ENCODE measurements at regions not wholly inside any gene's neighbourhood (a gene's known extent, or its start where the extent isn't known, plus 50 kb on each side); places are given as distances from the start of the nearest gene placed in this dataset.

DNA sequence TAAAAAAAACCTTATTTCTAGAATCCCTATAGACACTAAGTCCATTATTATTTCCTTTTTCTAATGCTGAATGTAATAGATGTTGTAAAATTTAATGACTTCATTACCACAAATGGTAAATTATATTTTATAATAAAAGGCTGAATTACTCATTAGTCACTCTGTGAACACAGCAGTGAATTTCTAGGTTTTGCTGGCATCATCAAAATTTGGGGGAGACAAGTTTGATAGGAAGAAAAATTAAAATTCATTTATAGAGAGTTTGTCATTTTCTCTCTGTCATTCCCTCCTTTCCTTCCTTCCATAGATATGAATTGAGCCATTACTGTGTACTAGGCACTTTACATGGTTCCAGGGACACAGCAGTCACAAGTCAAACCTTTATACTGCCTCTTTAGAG is 340.9 kb downstream of the TRIB2 start:
- H3K27me3 ChIP-seq (ENCODE audit: insufficient read depth, low read length, poor library complexity) = no peaks in the 10 kb centered on the region
- no peak overlapping the region for H3K4me2 ChIP-seq (ENCODE audit: insufficient read depth, low read length)
- H3K9ac ChIP-seq (ENCODE audit: low read depth, low read length) = no peak overlapping the region
- DNase-seq (no peak), ATAC-seq (ENCODE audit: insufficient read depth, low read depth) (no peak)
- H3K36me3 ChIP-seq (ENCODE audit: insufficient read depth, low read length) = no peaks in the 10 kb centered on the region
- no peaks in the 10 kb centered on the region for H3K4me1 ChIP-seq (ENCODE audit: insufficient read depth, low read length)
- H3K27ac ChIP-seq (ENCODE audit: low read length) = no peak overlapping the region
- H3K4me3 ChIP-seq (ENCODE audit: low read depth in 1 of 2, low read length in 2 of 2) = no peak overlapping the region
- no peaks in the 10 kb centered on the region for H3K79me2 ChIP-seq (ENCODE audit: insufficient read depth, low read length)
- no peak overlapping the region for H2AFZ ChIP-seq (ENCODE audit: low read depth, low read length)
- H4K20me1 ChIP-seq (ENCODE audit: insufficient read depth, low read length) = no peaks in the 10 kb centered on the region
- H3K9me3 ChIP-seq (ENCODE audit: insufficient read depth, low read length, severe bottlenecking) = no peaks in the 10 kb centered on the region
- no peak for TF ChIP-seq EZH2 (IDR thresholded peaks at IDR 0.05; ENCODE audit: borderline replicate concordance, low read depth, low read length, severe bottlenecking)
- TF ChIP-seq, protein P1, sequence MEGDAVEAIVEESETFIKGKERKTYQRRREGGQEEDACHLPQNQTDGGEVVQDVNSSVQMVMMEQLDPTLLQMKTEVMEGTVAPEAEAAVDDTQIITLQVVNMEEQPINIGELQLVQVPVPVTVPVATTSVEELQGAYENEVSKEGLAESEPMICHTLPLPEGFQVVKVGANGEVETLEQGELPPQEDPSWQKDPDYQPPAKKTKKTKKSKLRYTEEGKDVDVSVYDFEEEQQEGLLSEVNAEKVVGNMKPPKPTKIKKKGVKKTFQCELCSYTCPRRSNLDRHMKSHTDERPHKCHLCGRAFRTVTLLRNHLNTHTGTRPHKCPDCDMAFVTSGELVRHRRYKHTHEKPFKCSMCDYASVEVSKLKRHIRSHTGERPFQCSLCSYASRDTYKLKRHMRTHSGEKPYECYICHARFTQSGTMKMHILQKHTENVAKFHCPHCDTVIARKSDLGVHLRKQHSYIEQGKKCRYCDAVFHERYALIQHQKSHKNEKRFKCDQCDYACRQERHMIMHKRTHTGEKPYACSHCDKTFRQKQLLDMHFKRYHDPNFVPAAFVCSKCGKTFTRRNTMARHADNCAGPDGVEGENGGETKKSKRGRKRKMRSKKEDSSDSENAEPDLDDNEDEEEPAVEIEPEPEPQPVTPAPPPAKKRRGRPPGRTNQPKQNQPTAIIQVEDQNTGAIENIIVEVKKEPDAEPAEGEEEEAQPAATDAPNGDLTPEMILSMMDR (IDR thresholded peaks at IDR 0.05; ENCODE audit: borderline replicate concordance, extremely low read depth, low read length, poor library complexity, severe bottlenecking) = no peak

DNA sequence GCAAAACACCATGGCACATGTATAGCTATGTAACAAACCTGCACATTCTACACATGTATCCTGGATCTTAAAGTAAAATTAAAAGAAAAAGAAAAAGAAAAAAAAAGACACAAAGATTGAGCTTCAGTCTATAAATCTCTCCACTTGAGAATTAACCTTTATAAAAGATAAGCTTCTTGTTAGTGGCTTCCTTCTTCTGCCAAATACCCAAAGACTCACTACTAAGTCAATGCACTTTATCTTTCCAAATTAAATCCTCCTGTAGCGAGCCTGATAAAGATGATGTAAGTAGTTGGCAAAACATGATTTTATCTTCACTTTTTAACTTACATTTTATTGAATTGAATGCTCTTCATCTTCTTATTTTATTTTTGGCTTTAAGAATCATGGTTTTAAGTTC is 349.9 kb downstream of the TRIB2 start:
- Histone ChIP-seq H3K4me3 (ENCODE audit: low read depth in 1 of 2, low read length in 2 of 2) (no peak overlapping the region), H3K4me2 (ENCODE audit: insufficient read depth, low read length) (no peak overlapping the region), H3K4me1 (ENCODE audit: insufficient read depth, low read length) (no peaks in the 10 kb centered on the region), H3K79me2 (ENCODE audit: insufficient read depth, low read length) (no peaks in the 10 kb centered on the region), H3K36me3 (ENCODE audit: insufficient read depth, low read length) (no peaks in the 10 kb centered on the region), H3K9me3 (ENCODE audit: insufficient read depth, low read length, severe bottlenecking) (no peaks in the 10 kb centered on the region), H3K9ac (ENCODE audit: low read depth, low read length) (no peak overlapping the region), H3K27ac (ENCODE audit: low read length) (no peak overlapping the region), H2AFZ (ENCODE audit: low read depth, low read length) (no peak overlapping the region), H4K20me1 (ENCODE audit: insufficient read depth, low read length) (no peaks in the 10 kb centered on the region), H3K27me3 (ENCODE audit: insufficient read depth, low read length, poor library complexity) (no peaks in the 10 kb centered on the region)
- no peak for ATAC-seq (ENCODE audit: insufficient read depth, low read depth)
- DNase-seq = no peak
- no peak for TF ChIP-seq EZH2 (IDR thresholded peaks at IDR 0.05; ENCODE audit: borderline replicate concordance, low read depth, low read length, severe bottlenecking)

DNA sequence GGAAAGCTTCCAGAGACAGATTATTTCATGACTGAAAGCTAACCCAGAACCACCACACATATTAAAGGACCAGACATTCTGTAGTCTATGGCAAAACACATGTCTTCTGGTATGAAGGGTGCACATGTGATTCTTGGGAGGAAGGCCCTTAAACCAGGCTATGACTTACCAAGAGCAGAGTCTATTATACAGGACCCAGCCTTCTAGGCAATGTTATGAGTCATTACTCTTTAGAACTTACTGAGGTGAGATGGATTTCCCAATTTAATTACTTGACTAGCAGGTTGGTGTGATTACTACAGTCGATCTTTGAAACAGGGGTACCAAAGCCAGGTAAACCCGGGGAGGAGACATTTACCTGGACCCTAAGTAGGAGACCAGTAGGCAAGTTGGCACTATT is 350.8 kb downstream of the TRIB2 start:
- H3K36me3 ChIP-seq (ENCODE audit: insufficient read depth, low read length) = no peaks in the 10 kb centered on the region
- no peaks in the 10 kb centered on the region for H3K79me2 ChIP-seq (ENCODE audit: insufficient read depth, low read length)
- no peaks in the 10 kb centered on the region for H4K20me1 ChIP-seq (ENCODE audit: insufficient read depth, low read length)
- TF ChIP-seq EZH2 (IDR thresholded peaks at IDR 0.05; ENCODE audit: borderline replicate concordance, low read depth, low read length, severe bottlenecking) = no peak
- TF ChIP-seq, protein P1 (IDR thresholded peaks at IDR 0.05; ENCODE audit: borderline replicate concordance, extremely low read depth, low read length, poor library complexity, severe bottlenecking) = no peak
- ATAC-seq (ENCODE audit: insufficient read depth, low read depth) = no peak
- H3K4me2 ChIP-seq (ENCODE audit: insufficient read depth, low read length) = no peak overlapping the region
- no peak for DNase-seq
- H3K9ac ChIP-seq (ENCODE audit: low read depth, low read length) = no peak overlapping the region
- H3K27ac ChIP-seq (ENCODE audit: low read length) = no peak overlapping the region
- no peak overlapping the region for H2AFZ ChIP-seq (ENCODE audit: low read depth, low read length)
- no peaks in the 10 kb centered on the region for H3K9me3 ChIP-seq (ENCODE audit: insufficient read depth, low read length, severe bottlenecking)
- H3K4me1 ChIP-seq (ENCODE audit: insufficient read depth, low read length) = no peaks in the 10 kb centered on the region
- no peak overlapping the region for H3K4me3 ChIP-seq (ENCODE audit: low read depth in 1 of 2, low read length in 2 of 2)
- no peaks in the 10 kb centered on the region for H3K27me3 ChIP-seq (ENCODE audit: insufficient read depth, low read length, poor library complexity)

DNA sequence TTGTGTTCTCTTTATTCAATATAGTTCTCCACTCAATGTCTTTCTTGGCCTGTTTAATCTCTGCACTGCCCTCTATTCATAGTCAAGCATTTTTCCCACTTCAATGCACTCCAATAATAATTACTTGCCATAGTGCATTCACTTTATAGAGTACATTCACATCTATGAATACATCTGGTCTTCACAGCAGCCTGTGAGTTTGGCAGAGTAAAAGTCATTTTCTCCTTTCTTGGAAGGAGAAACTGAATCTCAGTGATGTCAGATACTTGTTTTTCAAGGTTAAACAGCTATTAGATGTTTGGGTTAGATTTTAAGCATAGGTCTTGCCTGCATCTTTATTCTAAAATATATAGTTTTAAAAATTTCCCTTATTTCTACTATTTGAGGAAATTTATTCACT is 373.2 kb downstream of the TRIB2 start:
- H3K79me2 ChIP-seq (ENCODE audit: insufficient read depth, low read length) = no peaks in the 10 kb centered on the region

More for the DNA sequence above, 373.2 kb downstream of the TRIB2 start:
- TF ChIP-seq, protein P1 (IDR thresholded peaks at IDR 0.05; ENCODE audit: borderline replicate concordance, extremely low read depth, low read length, poor library complexity, severe bottlenecking) = no peak
- TF ChIP-seq EZH2 (IDR thresholded peaks at IDR 0.05; ENCODE audit: borderline replicate concordance, low read depth, low read length, severe bottlenecking) = no peak
- Histone ChIP-seq H3K4me3 (ENCODE audit: low read depth in 1 of 2, low read length in 2 of 2) (no peak overlapping the region), H3K27me3 (ENCODE audit: insufficient read depth, low read length, poor library complexity) (peaks cover 4% of the 10 kb centered on the region), H2AFZ (ENCODE audit: low read depth, low read length) (no peak overlapping the region), H3K9me3 (ENCODE audit: insufficient read depth, low read length, severe bottlenecking) (no peaks in the 10 kb centered on the region), H3K4me2 (ENCODE audit: insufficient read depth, low read length) (no peak overlapping the region), H3K9ac (ENCODE audit: low read depth, low read length) (no peak overlapping the region), H3K36me3 (ENCODE audit: insufficient read depth, low read length) (no peaks in the 10 kb centered on the region), H4K20me1 (ENCODE audit: insufficient read depth, low read length) (no peaks in the 10 kb centered on the region), H3K4me1 (ENCODE audit: insufficient read depth, low read length) (no peaks in the 10 kb centered on the region), H3K27ac (ENCODE audit: low read length) (no peak overlapping the region)
- ATAC-seq (ENCODE audit: insufficient read depth, low read depth) (no peak), DNase-seq (no peak)
